ENCODE measurements at regions not wholly inside any gene's neighbourhood (a gene's known extent, or its start where the extent isn't known, plus 50 kb on each side); places are given as distances from the start of the nearest gene placed in this dataset.

GRCh38 chr11:112863305-112863704 lies 97.9 kb upstream of the NCAM1 start:
- no peaks in the 10 kb centered on the region for H3K4me1 ChIP-seq (ENCODE audit: insufficient read depth)
- no peaks in the 10 kb centered on the region for H4K20me1 ChIP-seq (ENCODE audit: insufficient read depth, poor library complexity, severe bottlenecking)
- 86% methylated on average over 1 of the region's 1 CpG for WGBS (ENCODE audit: low lambda C conversion rate, missing lambda C conversion rate)
- H3K27me3 ChIP-seq: no peaks in the 10 kb centered on the region
- H3K9me2 ChIP-seq (replicated peaks; ENCODE audit: insufficient read depth): no peaks in the 10 kb centered on the region
- no peak for DNase-seq (ENCODE audit: low spot score)
- H3K27ac ChIP-seq: no peak overlapping the region
- peaks cover 5% of the 10 kb centered on the region for H3K9me3 ChIP-seq (ENCODE audit: low read depth)
- H3K79me2 ChIP-seq: no peaks in the 10 kb centered on the region
- H3K36me3 ChIP-seq (replicated peaks; ENCODE audit: insufficient read depth, low read depth): no peaks in the 10 kb centered on the region
- H3K4me2 ChIP-seq: no peak overlapping the region
- no peak overlapping the region for H3K4me3 ChIP-seq
- H2AFZ ChIP-seq: no peak overlapping the region
- no peak for TF ChIP-seq EZH2 (IDR thresholded peaks at IDR 0.05; ENCODE audit: borderline replicate concordance)
- TF ChIP-seq CTCF (IDR thresholded peaks at IDR 0.05; ENCODE audit: poor library complexity): no peak
- no peak for TF ChIP-seq EZH2phosphoT487 (IDR thresholded peaks at IDR 0.05; ENCODE audit: low read depth, severe bottlenecking, unreplicated experiment)

DNA sequence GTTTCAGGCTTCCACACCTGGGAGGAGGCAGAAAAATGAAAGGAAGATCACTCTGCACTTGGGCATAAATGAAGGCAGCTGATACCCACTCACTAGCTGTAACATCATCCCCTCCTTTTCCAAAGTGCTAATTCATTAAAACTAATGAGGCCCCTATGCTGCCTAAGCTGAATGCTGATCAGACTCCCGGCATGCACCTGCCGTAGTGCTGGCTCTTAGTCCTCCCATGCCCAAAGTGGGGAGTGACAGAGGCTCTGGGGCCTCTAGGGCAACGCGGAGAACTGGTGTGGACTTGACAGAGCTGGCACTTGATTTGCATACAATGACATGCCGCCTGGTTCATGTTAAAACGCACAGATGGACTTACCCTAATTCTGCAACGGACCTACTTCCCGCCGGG lies 96.5 kb upstream of the NCAM1 start:
- WGBS (ENCODE audit: low lambda C conversion rate, missing lambda C conversion rate): 89% methylated on average over 9 of the region's 9 CpGs

GRCh38 chr11:112871909-112872500 lies 89.2 kb upstream of the NCAM1 start:
- Histone ChIP-seq H3K27ac (no peak overlapping the region), H3K4me2 (no peak overlapping the region), H3K9me2 (replicated peaks; ENCODE audit: insufficient read depth) (no peaks in the 10 kb centered on the region), H3K36me3 (replicated peaks; ENCODE audit: insufficient read depth, low read depth) (no peaks in the 10 kb centered on the region), H2AFZ (no peak overlapping the region), H4K20me1 (ENCODE audit: insufficient read depth, poor library complexity, severe bottlenecking) (no peaks in the 10 kb centered on the region), H3K27me3 (peaks cover 11% of the 10 kb centered on the region), H3K79me2 (no peaks in the 10 kb centered on the region), H3K9me3 (ENCODE audit: low read depth) (no peaks in the 10 kb centered on the region), H3K4me3 (no peak overlapping the region), H3K4me1 (ENCODE audit: insufficient read depth) (no peaks in the 10 kb centered on the region)
- TF ChIP-seq CTCF (IDR thresholded peaks at IDR 0.05; ENCODE audit: poor library complexity): no peak
- no peak for TF ChIP-seq EZH2 (IDR thresholded peaks at IDR 0.05; ENCODE audit: borderline replicate concordance)
- TF ChIP-seq EZH2phosphoT487 (IDR thresholded peaks at IDR 0.05; ENCODE audit: low read depth, severe bottlenecking, unreplicated experiment): no peak
- DNase-seq (ENCODE audit: low spot score): no peak
- 63% methylated on average over 7 of the region's 7 CpGs for WGBS (ENCODE audit: low lambda C conversion rate, missing lambda C conversion rate)

More for the DNA sequence above, 96.5 kb upstream of the NCAM1 start:
- H3K9me3 ChIP-seq (ENCODE audit: low read depth): peaks cover 5% of the 10 kb centered on the region
- no peaks in the 10 kb centered on the region for H3K36me3 ChIP-seq (replicated peaks; ENCODE audit: insufficient read depth, low read depth)
- H4K20me1 ChIP-seq (ENCODE audit: insufficient read depth, poor library complexity, severe bottlenecking): no peaks in the 10 kb centered on the region
- H3K79me2 ChIP-seq: no peaks in the 10 kb centered on the region
- H3K27me3 ChIP-seq: no peaks in the 10 kb centered on the region
- no peak overlapping the region for H3K4me3 ChIP-seq
- no peak for TF ChIP-seq EZH2phosphoT487 (IDR thresholded peaks at IDR 0.05; ENCODE audit: low read depth, severe bottlenecking, unreplicated experiment)
- TF ChIP-seq CTCF (IDR thresholded peaks at IDR 0.05; ENCODE audit: poor library complexity): no peak
- TF ChIP-seq EZH2 (IDR thresholded peaks at IDR 0.05; ENCODE audit: borderline replicate concordance): no peak
- no peaks in the 10 kb centered on the region for H3K9me2 ChIP-seq (replicated peaks; ENCODE audit: insufficient read depth)
- H2AFZ ChIP-seq: no peak overlapping the region
- H3K4me2 ChIP-seq: no peak overlapping the region
- no peaks in the 10 kb centered on the region for H3K4me1 ChIP-seq (ENCODE audit: insufficient read depth)
- no peak for DNase-seq (ENCODE audit: low spot score)
- H3K27ac ChIP-seq: no peak overlapping the region

Data from hepatocyte (in vitro differentiated cells).